DND-41 (cell line): ENCODE measurements at regions not wholly inside any gene's neighbourhood (a gene's known extent, or its start where the extent isn't known, plus 50 kb on each side); places are given as distances from the start of the nearest gene placed in this dataset.

Experiments
- ATAC-seq: fragments of 200-7000 bp; cut with Tn5 transposase; 3 replicates; pipeline ENCODE4 v1.9.1; 2021; ENCODE audit warnings: low read depth; ENCODE audit not compliant: insufficient read depth
- DNase-seq: peaks from one replicate; pipeline ENCODE4 v3.0.0-alpha.2; 2020
- H2AFZ ChIP-seq: 2 replicates; pipeline ENCODE4 v1.6.0; 2012; ENCODE audit warnings: low read depth, low read length
- H3K27ac ChIP-seq: 2 replicates; pipeline ENCODE4 v1.5.1; 2012; ENCODE audit warnings: low read length, inconsistent platforms
- H3K27me3 ChIP-seq: fragments of 200-600 bp; sonication (generic); 2 replicates; pipeline ENCODE4 v1.6.0; 2012; ENCODE audit warnings: low read length, mild to moderate bottlenecking, inconsistent platforms; ENCODE audit not compliant: insufficient read depth, poor library complexity
- H3K36me3 ChIP-seq: 2 replicates; pipeline ENCODE4 v1.5.1; 2012; ENCODE audit warnings: low read length, inconsistent platforms; ENCODE audit not compliant: insufficient read depth
- H3K4me1 ChIP-seq: 2 replicates; pipeline ENCODE4 v1.5.1; 2012; ENCODE audit warnings: mild to moderate bottlenecking, low read length; ENCODE audit not compliant: insufficient read depth
- H3K4me2 ChIP-seq: 2 replicates; pipeline ENCODE4 v1.6.0; 2012; ENCODE audit warnings: mild to moderate bottlenecking, moderate library complexity, low read length, inconsistent platforms; ENCODE audit not compliant: insufficient read depth
- H3K4me3 ChIP-seq, 2 experiments: fragments of 200-600 bp in 1 of 2; shearing (Covaris generic) in 1 of 2; 2 replicates each; pipeline ENCODE4 v1.5.1; 2012 to 2016; ENCODE audit warnings: inconsistent platforms in 2 of 2, low read length in 2 of 2, mild to moderate bottlenecking in 2 of 2, low read depth in 1 of 2, moderate library complexity in 1 of 2
- H3K79me2 ChIP-seq: 2 replicates; pipeline ENCODE4 v1.6.0; 2012; ENCODE audit warnings: low read length, inconsistent platforms; ENCODE audit not compliant: insufficient read depth
- H3K9ac ChIP-seq: 2 replicates; pipeline ENCODE4 v1.6.0; 2012; ENCODE audit warnings: low read depth, mild to moderate bottlenecking, inconsistent platforms, low read length, moderate library complexity
- H3K9me3 ChIP-seq: 2 replicates; pipeline ENCODE4 v1.5.1; 2012; ENCODE audit warnings: low read length, moderate library complexity, mild to moderate bottlenecking, inconsistent platforms; ENCODE audit not compliant: insufficient read depth, severe bottlenecking
- H4K20me1 ChIP-seq: 2 replicates; pipeline ENCODE4 v1.6.0; 2012; ENCODE audit warnings: low read length; ENCODE audit not compliant: insufficient read depth
- EZH2 ChIP-seq: IDR thresholded peaks from 3 replicates; pipeline ENCODE4 v1.6.1; 2012; ENCODE audit warnings: borderline replicate concordance, low read depth, mild to moderate bottlenecking, moderate library complexity, low read length, inconsistent platforms; ENCODE audit not compliant: severe bottlenecking
- TF ChIP-seq, protein P1 (sequence below): IDR thresholded peaks from 2 replicates; pipeline ENCODE4 v1.5.1; 2012; ENCODE audit warnings: borderline replicate concordance, low read length, moderate library complexity, mild to moderate bottlenecking; ENCODE audit not compliant: poor library complexity, severe bottlenecking; ENCODE audit errors: extremely low read depth

- TF ChIP-seq EZH2, result no peak
- TF ChIP-seq, protein P1, sequence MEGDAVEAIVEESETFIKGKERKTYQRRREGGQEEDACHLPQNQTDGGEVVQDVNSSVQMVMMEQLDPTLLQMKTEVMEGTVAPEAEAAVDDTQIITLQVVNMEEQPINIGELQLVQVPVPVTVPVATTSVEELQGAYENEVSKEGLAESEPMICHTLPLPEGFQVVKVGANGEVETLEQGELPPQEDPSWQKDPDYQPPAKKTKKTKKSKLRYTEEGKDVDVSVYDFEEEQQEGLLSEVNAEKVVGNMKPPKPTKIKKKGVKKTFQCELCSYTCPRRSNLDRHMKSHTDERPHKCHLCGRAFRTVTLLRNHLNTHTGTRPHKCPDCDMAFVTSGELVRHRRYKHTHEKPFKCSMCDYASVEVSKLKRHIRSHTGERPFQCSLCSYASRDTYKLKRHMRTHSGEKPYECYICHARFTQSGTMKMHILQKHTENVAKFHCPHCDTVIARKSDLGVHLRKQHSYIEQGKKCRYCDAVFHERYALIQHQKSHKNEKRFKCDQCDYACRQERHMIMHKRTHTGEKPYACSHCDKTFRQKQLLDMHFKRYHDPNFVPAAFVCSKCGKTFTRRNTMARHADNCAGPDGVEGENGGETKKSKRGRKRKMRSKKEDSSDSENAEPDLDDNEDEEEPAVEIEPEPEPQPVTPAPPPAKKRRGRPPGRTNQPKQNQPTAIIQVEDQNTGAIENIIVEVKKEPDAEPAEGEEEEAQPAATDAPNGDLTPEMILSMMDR, result no peak
- no peaks in the 10 kb centered on the region for H3K4me1 ChIP-seq
- H3K9ac ChIP-seq, result no peak overlapping the region
- H3K4me3 ChIP-seq, result no peak overlapping the region
- no peak overlapping the region for H2AFZ ChIP-seq
- H3K4me2 ChIP-seq, result no peak overlapping the region
- H3K79me2 ChIP-seq, result no peaks in the 10 kb centered on the region
- H3K27ac ChIP-seq, result no peak overlapping the region
- no peaks in the 10 kb centered on the region for H4K20me1 ChIP-seq
- no peaks in the 10 kb centered on the region for H3K36me3 ChIP-seq
- H3K9me3 ChIP-seq, result no peaks in the 10 kb centered on the region
- no peaks in the 10 kb centered on the region for H3K27me3 ChIP-seq
- no peak for DNase-seq
- ATAC-seq, result no peak
Observed at GRCh38 chr12:17361224-17361623, 728.8 kb downstream of the RERGL start.

DNA sequence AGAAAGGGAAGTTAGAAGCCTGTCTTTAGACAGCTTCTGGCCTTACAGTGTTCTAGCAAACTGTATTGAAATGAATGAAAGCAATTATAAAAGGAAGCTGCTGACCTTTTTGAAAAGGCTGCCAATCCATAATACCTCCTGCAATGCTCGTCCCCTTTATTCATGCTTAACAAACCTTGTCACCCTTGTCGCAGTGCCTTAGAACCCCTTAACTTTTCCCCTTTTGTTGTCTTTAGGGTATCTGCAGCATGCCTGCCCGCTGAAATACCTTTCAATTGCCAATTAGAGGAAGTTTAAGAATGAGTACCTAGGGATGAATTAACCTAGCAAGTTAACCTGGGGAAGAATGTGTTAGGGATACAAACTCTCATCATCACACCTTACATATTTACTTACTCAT is 731.2 kb downstream of the RERGL start:
- Histone ChIP-seq H3K4me1 (no peaks in the 10 kb centered on the region), H3K27me3 (no peaks in the 10 kb centered on the region), H2AFZ (no peak overlapping the region), H4K20me1 (no peaks in the 10 kb centered on the region), H3K36me3 (no peaks in the 10 kb centered on the region), H3K79me2 (no peaks in the 10 kb centered on the region), H3K4me2 (no peak overlapping the region), H3K4me3 (no peak overlapping the region), H3K27ac (no peak overlapping the region), H3K9ac (no peak overlapping the region), H3K9me3 (no peaks in the 10 kb centered on the region)
- ATAC-seq (no peak), DNase-seq (no peak)
- no peak for TF ChIP-seq EZH2
- TF ChIP-seq, protein P1, result no peak

- no peak for TF ChIP-seq EZH2
- TF ChIP-seq, protein P1, result no peak
- Histone ChIP-seq H3K4me3 (no peak overlapping the region), H3K27ac (no peak overlapping the region), H3K4me2 (no peak overlapping the region), H3K79me2 (no peaks in the 10 kb centered on the region), H2AFZ (no peak overlapping the region), H3K9me3 (no peaks in the 10 kb centered on the region), H4K20me1 (no peaks in the 10 kb centered on the region), H3K9ac (no peak overlapping the region), H3K36me3 (no peaks in the 10 kb centered on the region), H3K27me3 (no peaks in the 10 kb centered on the region), H3K4me1 (no peaks in the 10 kb centered on the region)
- DNase-seq, result no peak
- ATAC-seq, result no peak
Observed at GRCh38 chr12:17357396-17357795, 732.6 kb downstream of the RERGL start.

GRCh38 chr12:17352164-17352563 is 737.8 kb downstream of the RERGL start:
- H3K9me3 ChIP-seq, result no peaks in the 10 kb centered on the region
- DNase-seq, result no peak
- no peak for ATAC-seq

More at GRCh38 chr12:17352164-17352563, 737.8 kb downstream of the RERGL start:
- Histone ChIP-seq H3K9ac (no peak overlapping the region), H3K36me3 (no peaks in the 10 kb centered on the region), H3K27ac (no peak overlapping the region), H3K4me1 (no peaks in the 10 kb centered on the region), H2AFZ (no peak overlapping the region), H4K20me1 (no peaks in the 10 kb centered on the region), H3K79me2 (no peaks in the 10 kb centered on the region), H3K4me2 (no peak overlapping the region), H3K27me3 (no peaks in the 10 kb centered on the region), H3K4me3 (no peak overlapping the region)
- TF ChIP-seq EZH2, result no peak
- TF ChIP-seq, protein P1, result no peak
